H1 (cell line): ENCODE measurements at regions not wholly inside any gene's neighbourhood (a gene's known extent, or its start where the extent isn't known, plus 50 kb on each side); places are given as distances from the start of the nearest gene placed in this dataset.

Experiments
- CBX8 ChIP-seq: fragments of 300-800, 300-1000 bp; sonication (generic); IDR thresholded peaks from 2 replicates; pipeline ENCODE4 v1.7.1; 2016; ENCODE audit warnings: low read depth, low read length, borderline replicate concordance
- SIRT6 ChIP-seq: IDR thresholded peaks from one replicate; pipeline ENCODE4 v1.7.1; 2012; ENCODE audit warnings: low read length, inconsistent platforms
- SP1 ChIP-seq: IDR thresholded peaks from 2 replicates; pipeline ENCODE4 v1.6.1; 2011; ENCODE audit warnings: low read depth, low read length
- SRF ChIP-seq: IDR thresholded peaks from 2 replicates; pipeline ENCODE4 v1.6.1; 2011; ENCODE audit warnings: mild to moderate bottlenecking, low read depth, low read length, moderate library complexity

GRCh38 chr16:62872339-62872738 lies 836.1 kb upstream of the CDH8 start (continued):
- TF ChIP-seq SIRT6 = no peak
- TF ChIP-seq SP1 = no peak
- no peak for TF ChIP-seq SRF
- TF ChIP-seq CBX8 = no peak
- TF ChIP-seq, all 59 proteins: peak for 0
